GM18861 (cell line): ENCODE measurements at regions not wholly inside any gene's neighbourhood (a gene's known extent, or its start where the extent isn't known, plus 50 kb on each side); places are given as distances from the start of the nearest gene placed in this dataset.
"Not testable (repeated sequence)": the region's sequence is repeated elsewhere in the genome, so short reads cannot be mapped to it uniquely, and the experiment has no call there.

Source experiments
- ATAC-seq: cut with Tn5 transposase; IDR thresholded peaks from one replicate; pipeline ENCODE4 v1.9.1; 2021; ENCODE audit not compliant: unreplicated experiment

GRCh38 chr1:72969461-72969860 lies 687.1 kb upstream of the NEGR1 start:
- ATAC-seq, result no peak

- no peak for ATAC-seq
Observed at GRCh38 chr1:72954943-72955342, 672.6 kb upstream of the NEGR1 start.

GRCh38 chr1:72950900-72951299 lies 668.6 kb upstream of the NEGR1 start:
- ATAC-seq, result not testable (repeated sequence)

GRCh38 chr1:72946903-72947499 lies 664.7 kb upstream of the NEGR1 start:
- ATAC-seq, result no peak

- ATAC-seq, result no peak
Observed at GRCh38 chr1:72942008-72942407, 659.7 kb upstream of the NEGR1 start.

- ATAC-seq, result no peak
Observed at GRCh38 chr1:72938408-72938807, 656.1 kb upstream of the NEGR1 start.

- no peak for ATAC-seq
Observed at GRCh38 chr1:72937905-72938304, 655.6 kb upstream of the NEGR1 start.

GRCh38 chr1:72936942-72937341 lies 654.6 kb upstream of the NEGR1 start:
- no peak for ATAC-seq

GRCh38 chr1:72936151-72936740 lies 653.9 kb upstream of the NEGR1 start:
- ATAC-seq, result no peak

- no peak for ATAC-seq
Observed at GRCh38 chr1:72932025-72932424, 649.7 kb upstream of the NEGR1 start.

- no peak for ATAC-seq
Observed at GRCh38 chr1:72930528-72930927, 648.2 kb upstream of the NEGR1 start.

- no peak for ATAC-seq
Observed at GRCh38 chr1:72918940-72919339, 636.6 kb upstream of the NEGR1 start.

GRCh38 chr1:72917920-72918319 lies 635.6 kb upstream of the NEGR1 start:
- no peak for ATAC-seq

GRCh38 chr1:72915581-72915980 lies 633.2 kb upstream of the NEGR1 start:
- no peak for ATAC-seq

- no peak for ATAC-seq
Observed at GRCh38 chr1:72911656-72912055, 629.3 kb upstream of the NEGR1 start.

GRCh38 chr1:72896256-72896655 lies 613.9 kb upstream of the NEGR1 start:
- no peak for ATAC-seq

- no peak for ATAC-seq
Observed at GRCh38 chr1:72892461-72892860, 610.1 kb upstream of the NEGR1 start.

GRCh38 chr1:72891976-72892375 lies 609.6 kb upstream of the NEGR1 start:
- no peak for ATAC-seq

GRCh38 chr1:72885841-72886240 lies 603.5 kb upstream of the NEGR1 start:
- no peak for ATAC-seq

- no peak for ATAC-seq
Observed at GRCh38 chr1:72885017-72885416, 602.7 kb upstream of the NEGR1 start.

GRCh38 chr1:72869873-72870272 lies 587.5 kb upstream of the NEGR1 start:
- ATAC-seq, result no peak

GRCh38 chr1:72869441-72869840 lies 587.1 kb upstream of the NEGR1 start:
- no peak for ATAC-seq

GRCh38 chr1:72851597-72851996 lies 569.3 kb upstream of the NEGR1 start:
- ATAC-seq, result no peak
